GM12873 (cell line): ENCODE measurements at regions not wholly inside any gene's neighbourhood (a gene's known extent, or its start where the extent isn't known, plus 50 kb on each side); places are given as distances from the start of the nearest gene placed in this dataset.

Experiments
- TF ChIP-seq, protein P1 (sequence below): IDR thresholded peaks from 2 replicates; pipeline ENCODE4 v1.5.1; 2012; ENCODE audit warnings: low read depth, mild to moderate bottlenecking, moderate library complexity, low read length, control low read depth; ENCODE audit not compliant: insufficient read depth; ENCODE audit errors: missing control alignments

DNA sequence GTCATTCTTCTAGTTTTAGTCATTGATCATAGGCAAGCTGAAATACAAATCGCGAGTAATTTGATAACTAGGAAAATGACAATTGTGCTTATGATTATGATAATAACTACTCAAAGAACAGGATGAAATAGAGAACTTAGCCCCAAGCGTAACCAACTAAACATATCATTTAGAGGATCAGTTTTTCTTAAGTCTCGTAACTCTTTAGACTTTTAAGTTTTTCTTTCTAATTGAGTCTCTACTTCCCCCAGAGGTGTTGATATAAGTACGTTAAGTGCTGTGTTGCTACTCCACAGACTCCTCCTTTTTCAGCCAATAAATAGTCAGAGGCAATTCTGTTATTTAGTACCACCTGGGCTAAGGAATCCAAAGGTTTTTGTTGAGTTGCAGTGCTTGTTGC lies 96.3 kb downstream of the NHLRC3 start:
- TF ChIP-seq, protein P1, sequence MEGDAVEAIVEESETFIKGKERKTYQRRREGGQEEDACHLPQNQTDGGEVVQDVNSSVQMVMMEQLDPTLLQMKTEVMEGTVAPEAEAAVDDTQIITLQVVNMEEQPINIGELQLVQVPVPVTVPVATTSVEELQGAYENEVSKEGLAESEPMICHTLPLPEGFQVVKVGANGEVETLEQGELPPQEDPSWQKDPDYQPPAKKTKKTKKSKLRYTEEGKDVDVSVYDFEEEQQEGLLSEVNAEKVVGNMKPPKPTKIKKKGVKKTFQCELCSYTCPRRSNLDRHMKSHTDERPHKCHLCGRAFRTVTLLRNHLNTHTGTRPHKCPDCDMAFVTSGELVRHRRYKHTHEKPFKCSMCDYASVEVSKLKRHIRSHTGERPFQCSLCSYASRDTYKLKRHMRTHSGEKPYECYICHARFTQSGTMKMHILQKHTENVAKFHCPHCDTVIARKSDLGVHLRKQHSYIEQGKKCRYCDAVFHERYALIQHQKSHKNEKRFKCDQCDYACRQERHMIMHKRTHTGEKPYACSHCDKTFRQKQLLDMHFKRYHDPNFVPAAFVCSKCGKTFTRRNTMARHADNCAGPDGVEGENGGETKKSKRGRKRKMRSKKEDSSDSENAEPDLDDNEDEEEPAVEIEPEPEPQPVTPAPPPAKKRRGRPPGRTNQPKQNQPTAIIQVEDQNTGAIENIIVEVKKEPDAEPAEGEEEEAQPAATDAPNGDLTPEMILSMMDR = no peak

DNA sequence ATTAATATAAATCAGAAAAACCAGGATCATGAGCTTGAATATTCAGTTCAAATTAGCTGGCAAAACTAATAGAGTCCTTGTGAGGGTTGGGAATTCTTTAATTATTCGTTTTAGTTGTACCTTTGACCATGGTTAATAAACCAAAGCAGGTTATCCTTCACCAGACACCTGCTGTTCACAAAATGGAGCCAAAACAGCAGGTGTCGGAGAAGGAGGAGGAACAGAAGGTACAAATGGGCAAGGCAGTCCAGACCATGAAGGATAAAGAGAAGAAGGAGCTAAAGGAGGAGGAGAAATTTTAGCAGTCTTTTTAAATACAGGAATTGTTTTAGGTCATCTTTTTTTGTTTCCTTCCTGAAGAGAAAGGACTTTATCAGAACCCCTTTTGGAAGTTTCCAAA lies 106.1 kb downstream of the NHLRC3 start:
- TF ChIP-seq, protein P1 = no peak

DNA sequence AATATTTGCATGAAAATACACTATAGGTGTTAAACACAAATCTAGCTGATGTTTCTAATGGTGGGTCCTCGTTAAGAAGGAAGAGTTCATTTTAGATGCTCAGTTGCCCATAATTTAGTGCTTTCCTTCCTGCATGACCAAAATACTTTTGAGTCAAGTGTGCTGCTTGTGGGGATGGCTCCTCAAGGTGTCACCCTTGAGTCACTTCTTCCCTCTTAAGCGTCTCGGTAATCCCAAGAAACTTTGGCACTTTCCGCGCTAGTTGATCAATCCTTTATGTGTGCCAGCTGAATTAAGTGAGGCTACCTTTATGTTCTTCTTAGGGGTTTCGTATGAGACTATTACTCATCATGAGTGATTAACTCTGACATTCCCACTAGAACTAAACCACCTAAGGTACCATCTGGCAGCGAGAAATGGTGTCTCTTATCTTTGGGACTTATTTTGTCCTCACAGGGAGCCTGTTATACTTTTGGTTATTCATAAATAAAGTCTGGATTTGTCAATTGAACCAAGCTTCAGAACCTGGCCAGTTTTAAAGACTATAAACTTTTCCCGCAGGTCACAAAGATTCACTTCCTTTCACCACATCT lies 106.8 kb downstream of the NHLRC3 start:
- TF ChIP-seq, protein P1 = peak; percentile 80

DNA sequence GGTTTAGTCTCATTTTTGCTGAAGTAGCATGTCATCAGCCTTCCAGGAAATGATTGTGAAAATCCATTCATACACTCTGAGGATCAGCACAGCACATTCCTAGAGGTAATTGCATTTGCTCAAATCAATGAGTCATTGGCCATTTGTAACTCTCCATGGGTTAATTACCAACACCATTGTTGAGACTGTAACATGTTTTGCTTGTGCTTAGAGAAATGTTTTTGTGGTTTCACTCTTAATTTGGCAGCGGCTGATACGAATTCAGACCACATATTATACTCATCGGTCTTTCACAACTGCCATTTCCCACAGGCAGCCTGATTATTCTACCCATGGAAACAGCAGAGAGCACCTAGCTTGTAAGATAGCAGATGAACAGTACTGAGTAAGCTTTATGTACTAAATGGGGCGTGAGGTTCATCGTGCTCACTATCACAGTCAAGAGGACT lies 110.3 kb downstream of the NHLRC3 start:
- TF ChIP-seq, protein P1 = no peak

DNA sequence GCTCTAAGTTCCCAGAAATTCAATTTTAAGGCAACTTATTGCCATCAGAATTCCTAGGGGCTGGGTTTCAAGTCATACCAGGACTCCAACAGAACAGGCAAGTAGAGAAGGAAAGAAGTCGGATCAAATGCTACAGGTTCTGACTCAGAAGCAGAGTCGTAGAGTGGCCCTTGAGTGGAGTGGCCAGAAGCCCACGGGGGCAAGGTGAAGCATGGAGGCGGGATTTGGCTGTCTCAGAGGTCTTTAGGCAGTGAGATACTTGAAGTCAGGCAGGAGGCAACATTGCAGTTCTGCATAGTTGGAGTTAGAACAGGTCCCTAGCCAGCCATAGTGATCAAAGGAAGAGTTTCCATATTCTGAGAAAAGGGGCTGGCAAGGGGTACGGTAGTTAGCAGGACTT lies 111.6 kb downstream of the NHLRC3 start:
- TF ChIP-seq, protein P1 = no peak

DNA sequence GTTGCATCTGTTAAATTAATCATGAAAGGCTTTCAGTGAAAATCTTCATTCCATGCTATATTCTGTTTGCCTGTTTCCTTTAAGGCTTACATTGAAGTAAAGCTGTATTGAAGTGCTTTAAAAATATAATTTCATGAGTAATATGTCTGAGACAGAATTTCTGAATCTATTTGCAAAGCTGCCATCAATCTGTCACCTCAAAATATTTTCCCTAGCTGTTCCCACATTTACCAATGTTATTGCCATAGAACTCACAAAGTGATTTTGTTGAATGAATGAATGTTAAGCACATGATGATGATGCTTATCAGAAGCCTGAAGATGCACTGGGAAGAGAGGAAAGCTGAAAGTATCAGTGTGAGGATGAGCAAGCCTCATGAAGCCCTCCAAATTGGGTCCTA lies 115.8 kb downstream of the NHLRC3 start:
- TF ChIP-seq, protein P1 = no peak

DNA sequence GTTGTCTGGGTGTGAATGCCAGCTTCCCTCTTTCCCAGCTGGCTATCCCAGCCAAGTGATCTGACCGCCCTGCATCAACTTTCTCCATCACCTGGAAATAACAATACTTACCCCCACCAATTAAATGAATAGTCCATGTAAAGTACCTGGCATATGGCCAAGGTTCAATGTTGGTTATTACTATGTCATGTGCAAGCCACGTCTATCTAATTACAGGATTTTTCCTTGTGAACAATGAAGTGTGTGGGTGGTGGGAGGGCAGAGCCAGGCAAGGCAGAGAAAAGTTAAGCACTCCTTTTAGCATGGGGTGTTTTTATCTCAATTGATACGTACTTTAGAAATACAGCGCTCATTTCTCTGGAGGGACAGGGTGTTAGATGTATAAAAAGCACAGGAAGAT lies 121.1 kb downstream of the NHLRC3 start:
- TF ChIP-seq, protein P1 = no peak

DNA sequence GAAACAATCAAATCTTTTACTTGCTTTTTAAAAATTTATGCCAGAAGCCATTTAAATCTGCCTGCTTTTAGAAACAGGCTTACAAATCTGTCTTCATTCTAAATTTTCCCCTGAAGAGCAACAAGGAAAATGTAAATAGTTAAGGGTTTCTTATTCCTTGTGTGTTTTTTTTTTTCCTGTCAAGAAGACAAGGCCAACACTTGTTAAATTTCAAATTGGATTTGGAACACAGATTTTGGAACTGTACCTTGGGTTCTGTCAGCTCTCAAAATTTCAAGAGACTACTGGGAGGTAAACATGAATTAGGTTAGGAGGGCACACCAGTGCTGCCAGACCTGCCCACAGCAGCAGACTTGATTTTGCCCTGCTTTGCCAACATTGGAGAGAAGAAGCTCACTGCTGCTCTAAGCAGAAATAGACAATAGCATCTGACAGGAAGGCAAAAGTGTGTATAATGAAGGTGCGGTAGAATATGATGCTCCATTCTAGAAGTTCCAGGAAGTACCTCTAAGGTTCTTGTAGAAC lies 121.7 kb downstream of the NHLRC3 start:
- TF ChIP-seq, protein P1 = no peak
